ENCODE measurements at regions not wholly inside any gene's neighbourhood (a gene's known extent, or its start where the extent isn't known, plus 50 kb on each side); places are given as distances from the start of the nearest gene placed in this dataset.

DNA sequence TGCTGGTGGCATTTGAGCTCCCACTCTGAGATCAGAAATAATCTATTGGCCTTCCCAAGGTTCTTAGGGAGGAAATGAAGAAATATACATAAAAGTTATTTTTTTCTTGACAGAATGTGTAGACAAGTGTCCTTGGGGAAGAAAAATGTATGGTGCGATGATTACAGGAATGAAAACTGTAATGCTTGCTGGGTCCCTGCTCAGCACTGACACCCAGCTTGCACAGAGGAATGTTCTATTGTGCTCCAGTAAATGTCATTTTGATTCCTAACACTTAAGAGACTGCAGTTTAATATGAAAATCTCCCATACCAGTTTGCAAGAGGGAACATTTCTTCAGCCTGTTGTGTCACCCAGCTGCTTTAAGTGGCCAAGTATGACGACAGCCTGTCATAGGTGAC, 271.3 kb upstream of the TPM1 start:
- TF ChIP-seq, protein P1, sequence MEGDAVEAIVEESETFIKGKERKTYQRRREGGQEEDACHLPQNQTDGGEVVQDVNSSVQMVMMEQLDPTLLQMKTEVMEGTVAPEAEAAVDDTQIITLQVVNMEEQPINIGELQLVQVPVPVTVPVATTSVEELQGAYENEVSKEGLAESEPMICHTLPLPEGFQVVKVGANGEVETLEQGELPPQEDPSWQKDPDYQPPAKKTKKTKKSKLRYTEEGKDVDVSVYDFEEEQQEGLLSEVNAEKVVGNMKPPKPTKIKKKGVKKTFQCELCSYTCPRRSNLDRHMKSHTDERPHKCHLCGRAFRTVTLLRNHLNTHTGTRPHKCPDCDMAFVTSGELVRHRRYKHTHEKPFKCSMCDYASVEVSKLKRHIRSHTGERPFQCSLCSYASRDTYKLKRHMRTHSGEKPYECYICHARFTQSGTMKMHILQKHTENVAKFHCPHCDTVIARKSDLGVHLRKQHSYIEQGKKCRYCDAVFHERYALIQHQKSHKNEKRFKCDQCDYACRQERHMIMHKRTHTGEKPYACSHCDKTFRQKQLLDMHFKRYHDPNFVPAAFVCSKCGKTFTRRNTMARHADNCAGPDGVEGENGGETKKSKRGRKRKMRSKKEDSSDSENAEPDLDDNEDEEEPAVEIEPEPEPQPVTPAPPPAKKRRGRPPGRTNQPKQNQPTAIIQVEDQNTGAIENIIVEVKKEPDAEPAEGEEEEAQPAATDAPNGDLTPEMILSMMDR (IDR thresholded peaks at IDR 0.05), result no peak
- TF ChIP-seq POLR2A (IDR thresholded peaks at IDR 0.05), result no peak

All from body of pancreas (tissue), 4 donors.